GM12872 (cell line): ENCODE measurements at regions not wholly inside any gene's neighbourhood (a gene's known extent, or its start where the extent isn't known, plus 50 kb on each side); places are given as distances from the start of the nearest gene placed in this dataset.

Experiments used
- CTCF ChIP-seq: IDR thresholded peaks from 3 replicates; pipeline ENCODE4 v1.5.1; 2011; ENCODE audit warnings: low read depth, mild to moderate bottlenecking, low read length, moderate library complexity; ENCODE audit not compliant: insufficient read depth

GRCh38 chr13:66216728-66217127 lies 1013.4 kb downstream of the PCDH9 start:
- no peak for TF ChIP-seq CTCF

GRCh38 chr13:66214467-66214866 lies 1015.7 kb downstream of the PCDH9 start:
- TF ChIP-seq CTCF: no peak

GRCh38 chr13:66212511-66212910 lies 1017.6 kb downstream of the PCDH9 start:
- no peak for TF ChIP-seq CTCF

- no peak for TF ChIP-seq CTCF
These were observed 1019.5 kb downstream of the PCDH9 start for GRCh38 chr13:66210677-66211076.

- TF ChIP-seq CTCF: no peak
These were observed 1021.5 kb downstream of the PCDH9 start for GRCh38 chr13:66208589-66208988.

GRCh38 chr13:66207610-66208009 lies 1022.5 kb downstream of the PCDH9 start:
- no peak for TF ChIP-seq CTCF

- TF ChIP-seq CTCF: no peak
These were observed 1024.3 kb downstream of the PCDH9 start for GRCh38 chr13:66205807-66206206.

GRCh38 chr13:66200555-66200954 lies 1029.6 kb downstream of the PCDH9 start:
- TF ChIP-seq CTCF: no peak
